H9 (cell line): ENCODE measurements at regions not wholly inside any gene's neighbourhood (a gene's known extent, or its start where the extent isn't known, plus 50 kb on each side); places are given as distances from the start of the nearest gene placed in this dataset.
A peak's percentile ranks its signal among the peaks of the same experiment; 100 is the strongest.

Source experiments
- DNase-seq: peaks from one replicate; pipeline ENCODE4 v3.0.0-alpha.2; 2017
- H2AFZ ChIP-seq: one replicate; pipeline ENCODE4 v1.6.1; 2013; ENCODE audit warnings: mild to moderate bottlenecking, low read length, control low read depth, moderate library complexity
- H2AK5ac ChIP-seq: 2 replicates; pipeline ENCODE4 v1.6.1; 2013; ENCODE audit warnings: low read length, control low read depth, mixed read lengths; ENCODE audit not compliant: insufficient read length
- H2BK120ac ChIP-seq: one replicate; pipeline ENCODE4 v1.6.1; 2013; ENCODE audit warnings: low read depth, mild to moderate bottlenecking, low read length, control low read depth, inconsistent platforms; ENCODE audit not compliant: poor library complexity, severe bottlenecking
- H2BK12ac ChIP-seq: 2 replicates; pipeline ENCODE4 v1.6.1; 2013; ENCODE audit warnings: low read length, control low read depth, mixed read lengths, low read depth; ENCODE audit not compliant: insufficient read length
- H2BK15ac ChIP-seq: 2 replicates; pipeline ENCODE4 v1.6.1; 2013; ENCODE audit warnings: low read depth, low read length, control low read depth
- H2BK20ac ChIP-seq: one replicate; pipeline ENCODE4 v1.6.1; 2013; ENCODE audit warnings: low read depth, mild to moderate bottlenecking, low read length, control low read depth, inconsistent platforms; ENCODE audit not compliant: poor library complexity, severe bottlenecking
- H2BK5ac ChIP-seq: 2 replicates; pipeline ENCODE4 v1.6.1; 2013; ENCODE audit warnings: low read length, control low read depth, mixed read lengths; ENCODE audit not compliant: insufficient read length
- H3K14ac ChIP-seq: 2 replicates; pipeline ENCODE4 v1.6.1; 2013; ENCODE audit warnings: low read length, control low read depth; ENCODE audit not compliant: insufficient read depth
- H3K18ac ChIP-seq: 2 replicates; pipeline ENCODE4 v1.6.1; 2013; ENCODE audit warnings: low read depth, mild to moderate bottlenecking, mixed read lengths, low read length, control low read depth; ENCODE audit not compliant: insufficient read length
- H3K23ac ChIP-seq: 2 replicates; pipeline ENCODE4 v1.6.1; 2013; ENCODE audit warnings: low read length, control low read depth, mixed read lengths, low read depth; ENCODE audit not compliant: insufficient read length
- H3K23me2 ChIP-seq: 2 replicates; pipeline ENCODE4 v1.6.1; 2013; ENCODE audit warnings: low read depth, mild to moderate bottlenecking, mixed read lengths, low read length, control low read depth; ENCODE audit not compliant: insufficient read length, poor library complexity, severe bottlenecking
- H3K27ac ChIP-seq: 2 replicates; pipeline ENCODE4 v1.5.1; 2013; ENCODE audit warnings: low read length, control low read depth, mixed read lengths, low read depth; ENCODE audit not compliant: insufficient read length
- H3K27me3 ChIP-seq: 2 replicates; pipeline ENCODE4 v1.6.1; 2013; ENCODE audit warnings: low read length, control low read depth, inconsistent platforms; ENCODE audit not compliant: insufficient read depth
- H3K4ac ChIP-seq: 2 replicates; pipeline ENCODE4 v1.6.1; 2013; ENCODE audit warnings: low read depth, mild to moderate bottlenecking, control low read depth, inconsistent platforms, low read length, moderate library complexity
- H3K4me1 ChIP-seq: 2 replicates; pipeline ENCODE4 v1.6.1; 2013; ENCODE audit warnings: low read length, control low read depth, inconsistent platforms; ENCODE audit not compliant: insufficient read depth
- H3K4me2 ChIP-seq: 2 replicates; pipeline ENCODE4 v1.6.1; 2013; ENCODE audit warnings: low read length, control low read depth, mixed read lengths; ENCODE audit not compliant: insufficient read length, insufficient read depth
- H3K56ac ChIP-seq: 2 replicates; pipeline ENCODE4 v1.6.1; 2013; ENCODE audit warnings: low read depth, mild to moderate bottlenecking, mixed read lengths, low read length, control low read depth; ENCODE audit not compliant: insufficient read length
- H3K79me1 ChIP-seq: 2 replicates; pipeline ENCODE4 v1.6.1; 2013; ENCODE audit warnings: low read depth, mild to moderate bottlenecking, moderate library complexity, low read length, control low read depth, inconsistent platforms; ENCODE audit not compliant: insufficient read depth, poor library complexity, severe bottlenecking
- H3K79me2 ChIP-seq: 2 replicates; pipeline ENCODE4 v1.6.1; 2013; ENCODE audit warnings: low read length, control low read depth, inconsistent platforms; ENCODE audit not compliant: insufficient read depth
- H3K9ac ChIP-seq: 2 replicates; pipeline ENCODE4 v1.6.1; 2013; ENCODE audit warnings: low read length, control low read depth, mixed read lengths; ENCODE audit not compliant: insufficient read length; ENCODE audit errors: extremely low read depth
- H3K9me3 ChIP-seq: one replicate; pipeline ENCODE4 v1.6.1; 2013; ENCODE audit warnings: low read depth, low read length, inconsistent platforms; ENCODE audit not compliant: control insufficient read depth
- H3T11ph ChIP-seq: one replicate; pipeline ENCODE4 v1.6.1; 2013; ENCODE audit warnings: mild to moderate bottlenecking, low read length, control low read depth, inconsistent platforms
- H4K20me1 ChIP-seq: one replicate; pipeline ENCODE4 v1.6.1; 2013; ENCODE audit not compliant: control insufficient read depth, insufficient read length, insufficient read depth
- H4K5ac ChIP-seq: 2 replicates; pipeline ENCODE4 v1.6.1; 2013; ENCODE audit warnings: low read depth, mild to moderate bottlenecking, mixed read lengths, low read length, control low read depth; ENCODE audit not compliant: insufficient read length
- H4K8ac ChIP-seq: replicated peaks from 2 replicates; pipeline ENCODE4 v1.6.1; 2013; ENCODE audit warnings: low read length, control low read depth, mixed read lengths, low read depth; ENCODE audit not compliant: insufficient read length
- H4K91ac ChIP-seq: 2 replicates; pipeline ENCODE4 v1.6.1; 2013; ENCODE audit warnings: low read depth, mild to moderate bottlenecking, moderate library complexity, mixed read lengths, low read length, control low read depth; ENCODE audit not compliant: insufficient read length
- H3K27ac Mint-ChIP-seq, 3 experiments: 2 replicates in 2 of 3; 3 replicates in 1 of 3; pipeline ENCODE4 v1.8.0; 2020 to 2021; ENCODE audit warnings: mixed read lengths in 3 of 3, mild to moderate bottlenecking in 1 of 3, moderate library complexity in 1 of 3
- H3K27me3 Mint-ChIP-seq: 2 replicates; pipeline ENCODE4 v1.8.0; 2021; ENCODE audit warnings: low read depth, mild to moderate bottlenecking, moderate library complexity, mixed read lengths
- H3K36me3 Mint-ChIP-seq, 3 experiments: 2 replicates in 2 of 3; 3 replicates in 1 of 3; pipeline ENCODE4 v1.8.0; 2020 to 2021; ENCODE audit warnings: low read depth in 3 of 3, mixed read lengths in 3 of 3; ENCODE audit not compliant: insufficient read depth in 1 of 3
- H3K4me1 Mint-ChIP-seq, 2 experiments: 2 replicates each; pipeline ENCODE4 v1.8.0; 2020; ENCODE audit warnings: mixed read lengths in 2 of 2
- H3K4me3 Mint-ChIP-seq, 2 experiments: 2 replicates in 1 of 2; 3 replicates in 1 of 2; pipeline ENCODE4 v1.8.0; 2020 to 2021; ENCODE audit warnings: mild to moderate bottlenecking in 2 of 2, mixed read lengths in 2 of 2, moderate library complexity in 1 of 2
- H3K9me3 Mint-ChIP-seq, 2 experiments: 2 replicates in 1 of 2; 3 replicates in 1 of 2; pipeline ENCODE4 v1.8.0; 2020; ENCODE audit warnings: mild to moderate bottlenecking in 2 of 2, mixed read lengths in 2 of 2, moderate library complexity in 1 of 2
- CTCF ChIP-seq: fragments of 200-600 bp; sonication (generic); conservative IDR thresholded peaks from 3 replicates; pipeline ENCODE4 v1.8.0; 2021; ENCODE audit warnings: antibody characterized with exemption, mild to moderate bottlenecking
- WGBS: extraction: QIAGEN DNeasy Blood & Tissue Kit; methylation state at CpG from one replicate; pipeline ENCODE4 v1.1.7; 2013; ENCODE audit warnings: missing lambda C conversion rate, low lambda C conversion rate, mixed read lengths; ENCODE audit not compliant: insufficient read length; ENCODE audit errors: extremely low coverage; 5-methylcytosine and 5-hydroxymethylcytosine counted together

DNA sequence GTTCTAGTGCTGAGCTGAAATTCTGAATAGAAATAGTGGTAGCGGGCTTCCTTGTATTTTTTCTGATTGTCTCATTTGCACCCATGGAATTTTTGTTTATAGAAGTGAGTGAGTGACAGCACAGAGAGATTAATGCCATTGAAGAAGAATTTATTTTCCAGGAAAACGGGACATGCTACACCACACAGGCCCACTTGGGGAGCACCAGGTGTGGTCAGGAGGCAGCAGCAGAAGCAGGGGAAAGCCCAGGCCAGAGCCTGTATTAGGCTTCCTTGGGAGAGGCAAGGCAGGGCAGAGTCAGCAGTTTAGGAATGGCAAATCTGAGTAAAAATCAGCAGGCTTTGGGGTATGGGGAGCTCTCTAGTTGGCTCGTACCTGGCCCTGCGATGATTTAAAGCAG, 88.4 kb upstream of the ATP11B start:
- Histone ChIP-seq H4K20me1 (no peaks in the 10 kb centered on the region), H4K91ac (no peak overlapping the region), H3K4me1 (no peaks in the 10 kb centered on the region), H3K4me2 (no peak overlapping the region), H3K9me3 (no peaks in the 10 kb centered on the region), H4K8ac (no peak overlapping the region), H3K79me1 (no peaks in the 10 kb centered on the region), H3K4ac (no peak overlapping the region), H2AFZ (no peak overlapping the region), H3T11ph (no peak overlapping the region), H2BK15ac (no peak overlapping the region), H3K23ac (no peak overlapping the region), H3K9ac (no peak overlapping the region), H2BK20ac (no peak overlapping the region), H3K56ac (no peak overlapping the region), H2BK120ac (no peak overlapping the region), H3K27ac (no peak overlapping the region), H3K23me2 (no peaks in the 10 kb centered on the region), H2BK5ac (no peak overlapping the region), H3K18ac (no peak overlapping the region), H2AK5ac (no peak overlapping the region), H2BK12ac (no peak overlapping the region), H3K14ac (no peak overlapping the region), H3K79me2 (no peaks in the 10 kb centered on the region), H4K5ac (no peak overlapping the region), H3K27me3 (no peaks in the 10 kb centered on the region)
- WGBS, result no CpG with 5 or more reads among the region's 4 CpGs
- peak overlapping the region; percentile 18 to 92 (median 69); a peak in 4 of 7 replicates for H3K27ac Mint-ChIP-seq
- H3K4me1 Mint-ChIP-seq, result peaks cover 4 to 6% of the 10 kb centered on the region in 2 experiments
- no peaks in the 10 kb centered on the region; the same call in 1 of the 2 replicates for H3K27me3 Mint-ChIP-seq
- no peak overlapping the region for H3K4me3 Mint-ChIP-seq
- TF ChIP-seq CTCF, result peak; percentile 48
- no peaks in the 10 kb centered on the region; a peak in 1 of 5 replicates for H3K9me3 Mint-ChIP-seq
- peak; percentile 78 for DNase-seq
- H3K36me3 Mint-ChIP-seq, result no peaks in the 10 kb centered on the region
